GM23338 (cell line): ENCODE measurements at regions not wholly inside any gene's neighbourhood (a gene's known extent, or its start where the extent isn't known, plus 50 kb on each side); places are given as distances from the start of the nearest gene placed in this dataset.

Experiments
- ATAC-seq: fragments of 200-7000 bp; cut with Tn5 transposase; 3 replicates; pipeline ENCODE4 v1.9.1; 2020
- DNase-seq: peaks from one replicate; pipeline ENCODE4 v3.0.0-alpha.2; 2015; ENCODE audit warnings: low spot score
- H2AFZ ChIP-seq: fragments of 200-600 bp; sonication (generic); 2 replicates; pipeline ENCODE4 v1.8.0; 2016; ENCODE audit warnings: antibody characterized with exemption, mild to moderate bottlenecking, moderate library complexity
- H3F3A ChIP-seq: fragments of 200-600 bp; sonication (generic); replicated peaks from 2 replicates; pipeline ENCODE4 v1.8.0; 2017; ENCODE audit warnings: antibody characterized with exemption, mixed run types, low read depth
- H3K27ac ChIP-seq: fragments of 200-600 bp; sonication (generic); 2 replicates; pipeline ENCODE4 v1.6.1; 2016; ENCODE audit warnings: low read depth
- H3K27me3 ChIP-seq: fragments of 200-600 bp; sonication (generic); 2 replicates; pipeline ENCODE4 v1.8.0; 2016; ENCODE audit warnings: mild to moderate bottlenecking, mixed run types, moderate library complexity; ENCODE audit not compliant: insufficient read depth
- H3K36me3 ChIP-seq: fragments of 200-600 bp; sonication (generic); 2 replicates; pipeline ENCODE4 v1.8.0; 2016; ENCODE audit warnings: mild to moderate bottlenecking; ENCODE audit not compliant: insufficient read depth
- H3K4me1 ChIP-seq: fragments of 200-600 bp; sonication (generic); 2 replicates; pipeline ENCODE4 v1.8.0; 2016; ENCODE audit warnings: mild to moderate bottlenecking, moderate library complexity; ENCODE audit not compliant: insufficient read depth
- H3K4me2 ChIP-seq: fragments of 200-600 bp; sonication (generic); 2 replicates; pipeline ENCODE4 v1.7.1; 2017; ENCODE audit warnings: mixed run types
- H3K4me3 ChIP-seq: fragments of 200-600 bp; sonication (generic); 2 replicates; pipeline ENCODE4 v1.6.1; 2016; ENCODE audit warnings: mixed run types
- H3K79me2 ChIP-seq: fragments of 200-600 bp; sonication (generic); replicated peaks from 2 replicates; pipeline ENCODE4 v1.8.0; 2017; ENCODE audit warnings: mild to moderate bottlenecking; ENCODE audit not compliant: insufficient read depth
- H3K9me2 ChIP-seq: fragments of 200-600 bp; sonication (generic); 2 replicates; pipeline ENCODE4 v1.8.0; 2017; ENCODE audit not compliant: insufficient read depth
- H4K20me1 ChIP-seq: fragments of 200-600 bp; sonication (generic); replicated peaks from 2 replicates; pipeline ENCODE4 v1.8.0; 2017; ENCODE audit warnings: mild to moderate bottlenecking; ENCODE audit not compliant: insufficient read depth
- H3K27ac Mint-ChIP-seq: 2 replicates; pipeline ENCODE4 v1.8.0; 2020; ENCODE audit warnings: inconsistent platforms, mild to moderate bottlenecking, moderate library complexity, mixed read lengths
- H3K27me3 Mint-ChIP-seq: 3 replicates; pipeline ENCODE4 v1.8.0; 2022; ENCODE audit warnings: low read depth, mild to moderate bottlenecking, moderate library complexity, mixed read lengths, inconsistent platforms; ENCODE audit not compliant: insufficient read depth, poor library complexity
- H3K36me3 Mint-ChIP-seq: 3 replicates; pipeline ENCODE4 v1.8.0; 2021; ENCODE audit warnings: low read depth, mild to moderate bottlenecking, inconsistent platforms, moderate library complexity, mixed read lengths
- H3K4me1 Mint-ChIP-seq: 3 replicates; pipeline ENCODE4 v1.8.0; 2020; ENCODE audit warnings: mild to moderate bottlenecking, inconsistent platforms, mixed read lengths
- H3K4me3 Mint-ChIP-seq: 3 replicates; pipeline ENCODE4 v1.8.0; 2021; ENCODE audit warnings: moderate library complexity, mild to moderate bottlenecking, inconsistent platforms, mixed read lengths
- H3K9me3 Mint-ChIP-seq: 3 replicates; pipeline ENCODE4 v1.8.0; 2020; ENCODE audit warnings: moderate library complexity, mild to moderate bottlenecking, inconsistent platforms, mixed read lengths
- CREB1 ChIP-seq: fragments of 250-450 bp; sonication (Bioruptor Pico); IDR thresholded peaks from 2 replicates; pipeline ENCODE4 v1.5.0; 2020; ENCODE audit warnings: low read depth, mild to moderate bottlenecking, moderate library complexity
- EZH2 ChIP-seq: fragments of 200-600 bp; sonication (generic); IDR thresholded peaks from one replicate; pipeline ENCODE4 v1.8.0; 2017; ENCODE audit warnings: antibody characterized with exemption, mild to moderate bottlenecking, low read depth; ENCODE audit not compliant: unreplicated experiment
- EZH2phosphoT487 ChIP-seq: fragments of 200-600 bp; sonication (generic); IDR thresholded peaks from one replicate; pipeline ENCODE4 v1.8.1; 2018; ENCODE audit warnings: antibody characterized with exemption; ENCODE audit not compliant: unreplicated experiment
- JUNB ChIP-seq: IDR thresholded peaks from one replicate; pipeline ENCODE4 v1.6.1; 2016; ENCODE audit warnings: antibody characterized with exemption; ENCODE audit not compliant: unreplicated experiment
- NANOG ChIP-seq: IDR thresholded peaks from 2 replicates; pipeline ENCODE4 v1.6.1; 2016; ENCODE audit warnings: antibody characterized with exemption, borderline replicate concordance
- POLR2AphosphoS5 ChIP-seq: IDR thresholded peaks from 2 replicates; pipeline ENCODE4 v1.6.1; 2016; ENCODE audit warnings: antibody characterized with exemption, low read depth
- STAT1 ChIP-seq: IDR thresholded peaks from one replicate; pipeline ENCODE4 v1.6.1; 2016; ENCODE audit warnings: antibody characterized with exemption; ENCODE audit not compliant: unreplicated experiment
- ZNF114 ChIP-seq: fragments of 250-450 bp; sonication (Bioruptor Pico); IDR thresholded peaks from 2 replicates; pipeline ENCODE4 v1.5.0; 2020; ENCODE audit warnings: mild to moderate bottlenecking, moderate library complexity
- ZNF331 ChIP-seq: fragments of 250-450 bp; sonication (Bioruptor Pico); IDR thresholded peaks from 2 replicates; pipeline ENCODE4 v1.5.0; 2020; ENCODE audit warnings: low read depth, mild to moderate bottlenecking, moderate library complexity
- TF ChIP-seq, protein P1 (sequence below): IDR thresholded peaks from 2 replicates; pipeline ENCODE4 v1.6.1; 2016; ENCODE audit warnings: antibody characterized with exemption
- TF ChIP-seq, protein P2 (sequence below): fragments of 250-450 bp; sonication (Bioruptor Pico); IDR thresholded peaks from 2 replicates; pipeline ENCODE4 v1.5.0; 2020; ENCODE audit warnings: mild to moderate bottlenecking, moderate library complexity
- TF ChIP-seq, protein P3 (sequence below), 2 experiments: fragments of 200-600 bp in 1 of 2; sonication (generic) in 1 of 2; conservative IDR thresholded peaks; 2 replicates each; pipeline versions ENCODE4 v1.5.1 to v1.6.1; 2016 to 2017; ENCODE audit warnings: antibody characterized with exemption in 2 of 2, low read depth in 2 of 2, mild to moderate bottlenecking in 2 of 2, moderate library complexity in 1 of 2
- TF ChIP-seq, protein P4 (sequence below): IDR thresholded peaks from one replicate; pipeline ENCODE4 v1.6.1; 2018; ENCODE audit warnings: antibody characterized with exemption; ENCODE audit not compliant: unreplicated experiment

DNA sequence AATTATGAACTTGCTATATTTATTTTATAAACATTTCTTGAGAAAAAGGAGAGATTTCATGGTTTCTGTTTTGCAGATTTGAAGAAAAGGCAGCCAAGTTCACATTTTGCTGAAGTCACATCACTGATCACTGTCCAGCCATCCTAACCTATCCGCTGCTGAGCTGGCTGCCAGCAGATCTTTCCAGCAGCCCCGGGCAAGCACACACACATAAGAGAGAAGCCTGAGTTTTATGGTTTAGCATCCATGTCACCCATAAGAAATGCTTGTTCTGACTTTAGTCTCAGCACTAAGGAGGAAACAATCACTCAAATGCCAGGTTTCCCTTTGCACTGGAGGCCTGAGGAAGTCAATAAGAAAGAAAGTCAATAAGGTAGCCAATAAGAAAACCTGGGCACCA is 287.1 kb downstream of the SMOC2 start:
- no peaks in the 10 kb centered on the region for H3K79me2 ChIP-seq
- Mint-ChIP-seq H3K27ac (no peak overlapping the region), H3K36me3 (peaks cover 30% of the 10 kb centered on the region), H3K4me3 (no peak overlapping the region), H3K9me3 (peaks cover 35% of the 10 kb centered on the region), H3K4me1 (no peaks in the 10 kb centered on the region), H3K27me3 (peaks cover 9% of the 10 kb centered on the region)
- H3F3A ChIP-seq = no peaks in the 10 kb centered on the region
- no peak overlapping the region for H3K4me2 ChIP-seq
- no peak overlapping the region for H3K4me3 ChIP-seq
- no peaks in the 10 kb centered on the region for H3K9me2 ChIP-seq
- no peaks in the 10 kb centered on the region for H3K4me1 ChIP-seq
- DNase-seq (no peak), ATAC-seq (no peak)
- H3K27me3 ChIP-seq = no peaks in the 10 kb centered on the region
- TF ChIP-seq CREB1 (CRISPR knock-in tag) (no peak), ZNF114 (CRISPR knock-in tag) (no peak), EZH2phosphoT487 (no peak), ZNF331 (CRISPR knock-in tag) (no peak), EZH2 (no peak), POLR2AphosphoS5 (no peak), STAT1 (no peak), NANOG (no peak), JUNB (no peak)
- TF ChIP-seq, protein P1, sequence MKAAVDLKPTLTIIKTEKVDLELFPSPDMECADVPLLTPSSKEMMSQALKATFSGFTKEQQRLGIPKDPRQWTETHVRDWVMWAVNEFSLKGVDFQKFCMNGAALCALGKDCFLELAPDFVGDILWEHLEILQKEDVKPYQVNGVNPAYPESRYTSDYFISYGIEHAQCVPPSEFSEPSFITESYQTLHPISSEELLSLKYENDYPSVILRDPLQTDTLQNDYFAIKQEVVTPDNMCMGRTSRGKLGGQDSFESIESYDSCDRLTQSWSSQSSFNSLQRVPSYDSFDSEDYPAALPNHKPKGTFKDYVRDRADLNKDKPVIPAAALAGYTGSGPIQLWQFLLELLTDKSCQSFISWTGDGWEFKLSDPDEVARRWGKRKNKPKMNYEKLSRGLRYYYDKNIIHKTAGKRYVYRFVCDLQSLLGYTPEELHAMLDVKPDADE = no peak
- TF ChIP-seq, protein P2, sequence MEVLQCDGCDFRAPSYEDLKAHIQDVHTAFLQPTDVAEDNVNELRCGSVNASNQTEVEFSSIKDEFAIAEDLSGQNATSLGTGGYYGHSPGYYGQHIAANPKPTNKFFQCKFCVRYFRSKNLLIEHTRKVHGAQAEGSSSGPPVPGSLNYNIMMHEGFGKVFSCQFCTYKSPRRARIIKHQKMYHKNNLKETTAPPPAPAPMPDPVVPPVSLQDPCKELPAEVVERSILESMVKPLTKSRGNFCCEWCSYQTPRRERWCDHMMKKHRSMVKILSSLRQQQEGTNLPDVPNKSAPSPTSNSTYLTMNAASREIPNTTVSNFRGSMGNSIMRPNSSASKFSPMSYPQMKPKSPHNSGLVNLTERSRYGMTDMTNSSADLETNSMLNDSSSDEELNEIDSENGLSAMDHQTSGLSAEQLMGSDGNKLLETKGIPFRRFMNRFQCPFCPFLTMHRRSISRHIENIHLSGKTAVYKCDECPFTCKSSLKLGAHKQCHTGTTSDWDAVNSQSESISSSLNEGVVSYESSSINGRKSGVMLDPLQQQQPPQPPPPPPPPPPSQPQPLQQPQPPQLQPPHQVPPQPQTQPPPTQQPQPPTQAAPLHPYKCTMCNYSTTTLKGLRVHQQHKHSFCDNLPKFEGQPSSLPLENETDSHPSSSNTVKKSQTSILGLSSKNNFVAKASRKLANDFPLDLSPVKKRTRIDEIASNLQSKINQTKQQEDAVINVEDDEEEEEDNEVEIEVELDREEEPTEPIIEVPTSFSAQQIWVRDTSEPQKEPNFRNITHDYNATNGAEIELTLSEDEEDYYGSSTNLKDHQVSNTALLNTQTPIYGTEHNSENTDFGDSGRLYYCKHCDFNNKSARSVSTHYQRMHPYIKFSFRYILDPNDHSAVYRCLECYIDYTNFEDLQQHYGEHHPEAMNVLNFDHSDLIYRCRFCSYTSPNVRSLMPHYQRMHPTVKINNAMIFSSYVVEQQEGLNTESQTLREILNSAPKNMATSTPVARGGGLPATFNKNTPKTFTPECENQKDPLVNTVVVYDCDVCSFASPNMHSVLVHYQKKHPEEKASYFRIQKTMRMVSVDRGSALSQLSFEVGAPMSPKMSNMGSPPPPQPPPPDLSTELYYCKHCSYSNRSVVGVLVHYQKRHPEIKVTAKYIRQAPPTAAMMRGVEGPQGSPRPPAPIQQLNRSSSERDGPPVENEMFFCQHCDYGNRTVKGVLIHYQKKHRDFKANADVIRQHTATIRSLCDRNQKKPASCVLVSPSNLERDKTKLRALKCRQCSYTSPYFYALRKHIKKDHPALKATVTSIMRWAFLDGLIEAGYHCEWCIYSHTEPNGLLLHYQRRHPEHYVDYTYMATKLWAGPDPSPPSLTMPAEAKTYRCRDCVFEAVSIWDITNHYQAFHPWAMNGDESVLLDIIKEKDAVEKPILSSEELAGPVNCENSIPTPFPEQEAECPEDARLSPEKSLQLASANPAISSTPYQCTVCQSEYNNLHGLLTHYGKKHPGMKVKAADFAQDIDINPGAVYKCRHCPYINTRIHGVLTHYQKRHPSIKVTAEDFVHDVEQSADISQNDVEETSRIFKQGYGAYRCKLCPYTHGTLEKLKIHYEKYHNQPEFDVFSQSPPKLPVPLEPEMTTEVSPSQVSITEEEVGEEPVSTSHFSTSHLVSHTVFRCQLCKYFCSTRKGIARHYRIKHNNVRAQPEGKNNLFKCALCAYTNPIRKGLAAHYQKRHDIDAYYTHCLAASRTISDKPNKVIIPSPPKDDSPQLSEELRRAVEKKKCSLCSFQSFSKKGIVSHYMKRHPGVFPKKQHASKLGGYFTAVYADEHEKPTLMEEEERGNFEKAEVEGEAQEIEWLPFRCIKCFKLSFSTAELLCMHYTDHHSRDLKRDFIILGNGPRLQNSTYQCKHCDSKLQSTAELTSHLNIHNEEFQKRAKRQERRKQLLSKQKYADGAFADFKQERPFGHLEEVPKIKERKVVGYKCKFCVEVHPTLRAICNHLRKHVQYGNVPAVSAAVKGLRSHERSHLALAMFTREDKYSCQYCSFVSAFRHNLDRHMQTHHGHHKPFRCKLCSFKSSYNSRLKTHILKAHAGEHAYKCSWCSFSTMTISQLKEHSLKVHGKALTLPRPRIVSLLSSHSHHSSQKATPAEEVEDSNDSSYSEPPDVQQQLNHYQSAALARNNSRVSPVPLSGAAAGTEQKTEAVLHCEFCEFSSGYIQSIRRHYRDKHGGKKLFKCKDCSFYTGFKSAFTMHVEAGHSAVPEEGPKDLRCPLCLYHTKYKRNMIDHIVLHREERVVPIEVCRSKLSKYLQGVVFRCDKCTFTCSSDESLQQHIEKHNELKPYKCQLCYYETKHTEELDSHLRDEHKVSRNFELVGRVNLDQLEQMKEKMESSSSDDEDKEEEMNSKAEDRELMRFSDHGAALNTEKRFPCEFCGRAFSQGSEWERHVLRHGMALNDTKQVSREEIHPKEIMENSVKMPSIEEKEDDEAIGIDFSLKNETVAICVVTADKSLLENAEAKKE (CRISPR knock-in tag) = no peak
- TF ChIP-seq, protein P3, sequence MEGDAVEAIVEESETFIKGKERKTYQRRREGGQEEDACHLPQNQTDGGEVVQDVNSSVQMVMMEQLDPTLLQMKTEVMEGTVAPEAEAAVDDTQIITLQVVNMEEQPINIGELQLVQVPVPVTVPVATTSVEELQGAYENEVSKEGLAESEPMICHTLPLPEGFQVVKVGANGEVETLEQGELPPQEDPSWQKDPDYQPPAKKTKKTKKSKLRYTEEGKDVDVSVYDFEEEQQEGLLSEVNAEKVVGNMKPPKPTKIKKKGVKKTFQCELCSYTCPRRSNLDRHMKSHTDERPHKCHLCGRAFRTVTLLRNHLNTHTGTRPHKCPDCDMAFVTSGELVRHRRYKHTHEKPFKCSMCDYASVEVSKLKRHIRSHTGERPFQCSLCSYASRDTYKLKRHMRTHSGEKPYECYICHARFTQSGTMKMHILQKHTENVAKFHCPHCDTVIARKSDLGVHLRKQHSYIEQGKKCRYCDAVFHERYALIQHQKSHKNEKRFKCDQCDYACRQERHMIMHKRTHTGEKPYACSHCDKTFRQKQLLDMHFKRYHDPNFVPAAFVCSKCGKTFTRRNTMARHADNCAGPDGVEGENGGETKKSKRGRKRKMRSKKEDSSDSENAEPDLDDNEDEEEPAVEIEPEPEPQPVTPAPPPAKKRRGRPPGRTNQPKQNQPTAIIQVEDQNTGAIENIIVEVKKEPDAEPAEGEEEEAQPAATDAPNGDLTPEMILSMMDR (conservative IDR thresholded peaks at IDR 0.05; ENCODE audit: low read depth in 2 of 2) = no peak
- TF ChIP-seq, protein P4, sequence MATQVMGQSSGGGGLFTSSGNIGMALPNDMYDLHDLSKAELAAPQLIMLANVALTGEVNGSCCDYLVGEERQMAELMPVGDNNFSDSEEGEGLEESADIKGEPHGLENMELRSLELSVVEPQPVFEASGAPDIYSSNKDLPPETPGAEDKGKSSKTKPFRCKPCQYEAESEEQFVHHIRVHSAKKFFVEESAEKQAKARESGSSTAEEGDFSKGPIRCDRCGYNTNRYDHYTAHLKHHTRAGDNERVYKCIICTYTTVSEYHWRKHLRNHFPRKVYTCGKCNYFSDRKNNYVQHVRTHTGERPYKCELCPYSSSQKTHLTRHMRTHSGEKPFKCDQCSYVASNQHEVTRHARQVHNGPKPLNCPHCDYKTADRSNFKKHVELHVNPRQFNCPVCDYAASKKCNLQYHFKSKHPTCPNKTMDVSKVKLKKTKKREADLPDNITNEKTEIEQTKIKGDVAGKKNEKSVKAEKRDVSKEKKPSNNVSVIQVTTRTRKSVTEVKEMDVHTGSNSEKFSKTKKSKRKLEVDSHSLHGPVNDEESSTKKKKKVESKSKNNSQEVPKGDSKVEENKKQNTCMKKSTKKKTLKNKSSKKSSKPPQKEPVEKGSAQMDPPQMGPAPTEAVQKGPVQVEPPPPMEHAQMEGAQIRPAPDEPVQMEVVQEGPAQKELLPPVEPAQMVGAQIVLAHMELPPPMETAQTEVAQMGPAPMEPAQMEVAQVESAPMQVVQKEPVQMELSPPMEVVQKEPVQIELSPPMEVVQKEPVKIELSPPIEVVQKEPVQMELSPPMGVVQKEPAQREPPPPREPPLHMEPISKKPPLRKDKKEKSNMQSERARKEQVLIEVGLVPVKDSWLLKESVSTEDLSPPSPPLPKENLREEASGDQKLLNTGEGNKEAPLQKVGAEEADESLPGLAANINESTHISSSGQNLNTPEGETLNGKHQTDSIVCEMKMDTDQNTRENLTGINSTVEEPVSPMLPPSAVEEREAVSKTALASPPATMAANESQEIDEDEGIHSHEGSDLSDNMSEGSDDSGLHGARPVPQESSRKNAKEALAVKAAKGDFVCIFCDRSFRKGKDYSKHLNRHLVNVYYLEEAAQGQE = no peak
- no peak overlapping the region for H2AFZ ChIP-seq
- H3K36me3 ChIP-seq = peaks cover 8% of the 10 kb centered on the region; the same call in 1 of the 2 replicates
- no peak overlapping the region for H3K27ac ChIP-seq
- no peaks in the 10 kb centered on the region for H4K20me1 ChIP-seq
